SU-DHL-6 (cell line): ENCODE measurements at regions not wholly inside any gene's neighbourhood (a gene's known extent, or its start where the extent isn't known, plus 50 kb on each side); places are given as distances from the start of the nearest gene placed in this dataset.
"Not testable (repeated sequence)": the region's sequence is repeated elsewhere in the genome, so short reads cannot be mapped to it uniquely, and the experiment has no call there.

Source experiments
- H2AFZ ChIP-seq: fragments of 200-600 bp; sonication (generic); 2 replicates; pipeline ENCODE4 v1.6.1; 2014; ENCODE audit warnings: low read depth, mild to moderate bottlenecking, moderate library complexity, mixed read lengths, antibody characterized with exemption, low read length; ENCODE audit not compliant: severe bottlenecking
- H3F3A ChIP-seq: fragments of 200-600 bp; shearing (Covaris generic); 2 replicates; pipeline ENCODE4 v1.6.0; 2016; ENCODE audit warnings: antibody characterized with exemption, mild to moderate bottlenecking; ENCODE audit not compliant: insufficient read depth
- H3K27ac ChIP-seq: fragments of 200-600 bp; sonication (generic); 2 replicates; pipeline ENCODE4 v1.5.1; 2016; ENCODE audit warnings: low read depth, mild to moderate bottlenecking, low read length, moderate library complexity, mixed read lengths
- H3K27me3 ChIP-seq: fragments of 200-600 bp; sonication (generic), shearing (Covaris generic); 2 replicates; pipeline ENCODE4 v1.6.0; 2014; ENCODE audit warnings: mild to moderate bottlenecking, low read length
- H3K36me3 ChIP-seq: fragments of 200-600 bp; sonication (generic); 2 replicates; pipeline ENCODE4 v1.6.1; 2014; ENCODE audit warnings: mild to moderate bottlenecking, low read length, mixed read lengths
- H3K4me2 ChIP-seq: fragments of 300-600, 200-600 bp; shearing (Covaris generic), sonication (generic); 2 replicates; pipeline ENCODE4 v1.6.0; 2014; ENCODE audit warnings: low read length, low read depth, mild to moderate bottlenecking; ENCODE audit not compliant: poor library complexity, severe bottlenecking
- H3K4me3 ChIP-seq: fragments of 200-600 bp; sonication (generic); 2 replicates; pipeline ENCODE4 v1.5.1; 2014; ENCODE audit warnings: antibody characterized with exemption, low read length, mild to moderate bottlenecking, mixed read lengths; ENCODE audit not compliant: insufficient read depth, poor library complexity, severe bottlenecking
- H3K79me2 ChIP-seq: fragments of 200-600 bp; sonication (generic); 2 replicates; pipeline ENCODE4 v1.6.1; 2014; ENCODE audit warnings: mild to moderate bottlenecking, low read length, moderate library complexity; ENCODE audit not compliant: insufficient read depth
- H3K9ac ChIP-seq: fragments of 200-600 bp; sonication (generic); 2 replicates; pipeline ENCODE4 v1.7.0; 2014; ENCODE audit warnings: mild to moderate bottlenecking, low read length
- H3K9me2 ChIP-seq: fragments of 200-600 bp; sonication (generic); replicated peaks from 2 replicates; pipeline ENCODE4 v1.6.1; 2014; ENCODE audit warnings: low read length; ENCODE audit not compliant: insufficient read depth
- H3K9me3 ChIP-seq: fragments of 200-600 bp; sonication (generic); 2 replicates; pipeline ENCODE4 v1.6.1; 2014; ENCODE audit warnings: low read length, mixed read lengths; ENCODE audit not compliant: insufficient read depth
- H4K20me1 ChIP-seq: fragments of 200-600 bp; sonication (generic); 2 replicates; pipeline ENCODE4 v1.6.1; 2014; ENCODE audit warnings: low read depth, mild to moderate bottlenecking, antibody characterized with exemption, low read length, moderate library complexity, mixed read lengths
- EZH2phosphoT487 ChIP-seq: fragments of 200-600 bp; sonication (generic), shearing (Covaris generic); conservative IDR thresholded peaks from 2 replicates; pipeline ENCODE4 v1.6.1; 2018; ENCODE audit warnings: mild to moderate bottlenecking, antibody characterized with exemption, low read length, moderate library complexity, mixed read lengths
- TF ChIP-seq, protein P1 (sequence below): fragments of 200-600 bp; sonication (generic); IDR thresholded peaks from one replicate; pipeline ENCODE4 v1.5.1; 2017; ENCODE audit warnings: antibody characterized with exemption, mild to moderate bottlenecking, low read length, moderate library complexity; ENCODE audit not compliant: insufficient read depth, poor library complexity, severe bottlenecking

- Histone ChIP-seq H3K4me2 (no peak overlapping the region), H3K27me3 (no peaks in the 10 kb centered on the region), H4K20me1 (no peaks in the 10 kb centered on the region), H3K36me3 (no peaks in the 10 kb centered on the region), H3K9ac (no peak overlapping the region), H3K9me2 (no peaks in the 10 kb centered on the region), H3K9me3 (no peaks in the 10 kb centered on the region), H3K79me2 (no peaks in the 10 kb centered on the region), H3K4me3 (no peak overlapping the region), H3K27ac (no peak overlapping the region), H3F3A (no peaks in the 10 kb centered on the region), H2AFZ (no peak overlapping the region)
- no peak for TF ChIP-seq EZH2phosphoT487
- TF ChIP-seq, protein P1, sequence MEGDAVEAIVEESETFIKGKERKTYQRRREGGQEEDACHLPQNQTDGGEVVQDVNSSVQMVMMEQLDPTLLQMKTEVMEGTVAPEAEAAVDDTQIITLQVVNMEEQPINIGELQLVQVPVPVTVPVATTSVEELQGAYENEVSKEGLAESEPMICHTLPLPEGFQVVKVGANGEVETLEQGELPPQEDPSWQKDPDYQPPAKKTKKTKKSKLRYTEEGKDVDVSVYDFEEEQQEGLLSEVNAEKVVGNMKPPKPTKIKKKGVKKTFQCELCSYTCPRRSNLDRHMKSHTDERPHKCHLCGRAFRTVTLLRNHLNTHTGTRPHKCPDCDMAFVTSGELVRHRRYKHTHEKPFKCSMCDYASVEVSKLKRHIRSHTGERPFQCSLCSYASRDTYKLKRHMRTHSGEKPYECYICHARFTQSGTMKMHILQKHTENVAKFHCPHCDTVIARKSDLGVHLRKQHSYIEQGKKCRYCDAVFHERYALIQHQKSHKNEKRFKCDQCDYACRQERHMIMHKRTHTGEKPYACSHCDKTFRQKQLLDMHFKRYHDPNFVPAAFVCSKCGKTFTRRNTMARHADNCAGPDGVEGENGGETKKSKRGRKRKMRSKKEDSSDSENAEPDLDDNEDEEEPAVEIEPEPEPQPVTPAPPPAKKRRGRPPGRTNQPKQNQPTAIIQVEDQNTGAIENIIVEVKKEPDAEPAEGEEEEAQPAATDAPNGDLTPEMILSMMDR: no peak
Observed at GRCh38 chr5:10102706-10103497, 146.8 kb downstream of the ATPSCKMT start.

- not testable (repeated sequence) for H2AFZ ChIP-seq, H3K4me3 ChIP-seq, H3K36me3 ChIP-seq, H3F3A ChIP-seq, H3K9me3 ChIP-seq, H3K79me2 ChIP-seq, H3K27me3 ChIP-seq, H4K20me1 ChIP-seq, H3K9me2 ChIP-seq, H3K27ac ChIP-seq, H3K4me2 ChIP-seq, H3K9ac ChIP-seq
Observed at GRCh38 chr5:10102235-10102634, 147.5 kb downstream of the ATPSCKMT start.

DNA sequence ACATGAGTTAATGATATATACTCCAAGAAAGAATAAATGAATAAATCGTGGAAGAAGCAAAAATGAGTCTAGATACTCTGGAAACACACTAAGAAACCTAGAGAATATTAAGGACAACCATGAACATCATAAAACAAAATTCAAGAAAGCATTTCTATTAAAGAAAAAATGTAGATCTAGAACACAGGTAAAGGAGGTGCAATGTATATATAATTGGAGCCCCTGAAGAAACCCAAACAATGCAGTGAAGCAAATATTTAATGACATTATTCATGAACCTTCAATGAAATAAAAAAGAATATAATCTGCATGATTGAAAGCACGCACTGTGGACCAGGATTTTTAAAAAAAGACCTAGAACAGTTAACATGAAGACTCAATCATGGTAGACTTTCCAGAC lies 150.1 kb downstream of the ATPSCKMT start:
- no peaks in the 10 kb centered on the region for H3K9me2 ChIP-seq
- no peak overlapping the region for H2AFZ ChIP-seq
- no peak overlapping the region for H3K9ac ChIP-seq
- H3K4me2 ChIP-seq: no peak overlapping the region
- H3K9me3 ChIP-seq: no peaks in the 10 kb centered on the region
- no peaks in the 10 kb centered on the region for H3K27me3 ChIP-seq
- no peak overlapping the region for H3K27ac ChIP-seq
- H3K36me3 ChIP-seq: no peaks in the 10 kb centered on the region
- H4K20me1 ChIP-seq: no peaks in the 10 kb centered on the region
- no peak overlapping the region for H3K4me3 ChIP-seq
- H3F3A ChIP-seq: no peaks in the 10 kb centered on the region
- no peaks in the 10 kb centered on the region for H3K79me2 ChIP-seq
- no peak for TF ChIP-seq EZH2phosphoT487
- TF ChIP-seq, protein P1: no peak

DNA sequence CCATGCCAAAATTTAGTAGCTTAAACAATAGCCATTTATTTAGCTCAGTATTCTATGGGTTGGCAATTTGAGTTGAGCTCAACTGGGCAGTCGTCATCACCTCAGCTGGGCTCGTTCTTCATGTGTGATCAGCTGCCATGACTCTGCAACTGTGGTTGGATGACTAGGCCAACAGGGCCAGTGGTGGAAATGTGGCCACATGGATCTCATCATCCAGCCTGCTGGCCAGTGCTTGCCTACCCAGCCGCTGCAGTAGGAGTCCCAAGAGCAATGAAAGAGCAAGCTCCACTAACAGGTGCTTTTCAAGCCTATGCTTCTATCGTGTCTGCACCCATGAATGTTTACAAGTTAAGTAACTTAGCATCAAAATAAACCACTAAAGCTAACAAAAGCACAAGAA lies 158.0 kb downstream of the ATPSCKMT start:
- TF ChIP-seq EZH2phosphoT487: no peak
- TF ChIP-seq, protein P1: no peak
- Histone ChIP-seq H3K27me3 (no peaks in the 10 kb centered on the region), H3K27ac (no peak overlapping the region), H3K79me2 (no peaks in the 10 kb centered on the region), H3K4me3 (no peak overlapping the region), H2AFZ (no peak overlapping the region), H3K4me2 (no peak overlapping the region), H3K36me3 (no peaks in the 10 kb centered on the region), H3K9me2 (no peaks in the 10 kb centered on the region), H3F3A (no peaks in the 10 kb centered on the region), H4K20me1 (no peaks in the 10 kb centered on the region), H3K9ac (no peak overlapping the region), H3K9me3 (no peaks in the 10 kb centered on the region)
